Femur (tissue), 1 donor: ENCODE measurements at regions not wholly inside any gene's neighbourhood (a gene's known extent, or its start where the extent isn't known, plus 50 kb on each side); places are given as distances from the start of the nearest gene placed in this dataset.
"Not testable (repeated sequence)": the region's sequence is repeated elsewhere in the genome, so short reads cannot be mapped to it uniquely, and the experiment has no call there.

Experiments used
- DNase-seq: peaks from one replicate; pipeline ENCODE4 v3.0.0-alpha.2; 2017

DNA sequence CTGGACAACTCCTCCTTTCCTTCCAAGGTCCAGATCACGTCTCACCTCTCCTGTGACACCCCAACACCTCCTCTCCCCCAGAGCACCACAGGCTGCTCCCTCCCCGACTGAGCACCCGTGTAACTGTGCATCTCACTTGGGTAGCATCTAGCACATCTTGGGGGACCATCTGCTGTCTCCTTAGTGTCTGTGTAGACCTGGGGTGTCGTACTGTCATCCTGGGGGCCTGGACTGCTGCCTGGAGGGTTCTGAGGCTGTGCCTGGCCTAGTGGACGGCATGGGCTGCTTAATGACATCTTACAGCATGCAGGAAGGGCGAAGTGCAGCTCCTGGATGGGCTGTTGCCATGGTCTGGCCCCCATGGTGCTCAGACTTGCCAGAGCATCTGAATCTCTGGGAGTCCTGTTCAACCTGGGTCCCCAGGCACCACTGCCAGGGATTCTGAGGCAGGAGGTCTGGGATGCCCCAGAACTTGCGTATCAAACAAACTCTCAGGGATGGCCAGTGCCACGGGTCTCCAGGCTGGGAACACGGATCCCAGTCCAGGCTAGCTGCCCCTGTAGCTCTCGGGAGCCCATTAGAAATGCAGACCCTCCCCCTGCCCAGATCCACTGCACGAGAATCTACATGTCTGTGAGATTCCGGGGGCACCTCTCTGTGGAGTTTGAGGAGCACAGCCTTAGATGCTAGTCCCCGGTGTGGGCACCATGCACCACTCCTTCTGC is 194.4 kb upstream of the ZNF469 start:
- DNase-seq, result not testable (repeated sequence)

DNA sequence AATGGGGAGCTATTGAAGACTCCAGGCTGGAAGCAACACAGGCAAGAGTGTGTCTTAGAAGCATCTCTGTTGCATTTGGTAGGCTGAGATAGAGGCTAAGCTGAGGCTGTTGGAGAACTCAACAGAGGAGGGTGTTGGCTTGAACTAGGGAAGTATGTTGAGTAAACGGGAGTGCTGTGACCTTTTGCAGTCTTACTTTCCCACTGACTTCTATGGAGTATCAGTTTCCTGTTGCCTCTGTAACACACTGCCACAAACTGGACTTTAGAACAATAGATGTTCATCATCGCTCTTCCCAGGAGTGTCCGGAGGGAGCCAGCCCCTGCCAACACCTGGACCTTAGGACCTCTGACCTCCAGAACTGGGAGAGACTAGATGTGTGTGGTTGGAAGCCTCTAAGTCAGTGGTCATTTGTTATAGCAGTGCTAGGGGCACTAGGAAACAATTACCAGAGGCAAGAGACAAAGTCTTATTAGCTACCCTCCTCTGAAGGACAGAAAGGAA is 192.1 kb upstream of the ZNF469 start:
- not testable (repeated sequence) for DNase-seq

DNA sequence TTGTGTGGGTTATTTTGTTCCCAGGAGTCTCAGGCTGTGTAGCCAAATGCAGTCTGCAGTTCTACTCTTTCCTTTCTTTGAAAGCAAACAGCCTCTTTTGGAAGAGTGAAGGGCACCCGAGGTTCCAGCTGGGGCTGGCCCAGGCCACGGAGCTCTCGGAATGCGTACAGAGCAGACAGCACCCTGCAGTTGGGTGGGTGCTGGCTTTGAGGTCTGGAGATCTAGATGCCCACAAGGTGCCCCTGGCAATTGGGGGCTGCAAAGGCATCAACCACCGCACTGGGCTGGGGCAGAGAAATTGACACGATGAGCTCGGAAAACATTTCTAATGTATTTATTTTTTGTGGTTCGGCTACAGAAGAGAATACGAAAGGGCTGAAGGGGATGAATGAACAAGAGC is 191.6 kb upstream of the ZNF469 start:
- not testable (repeated sequence) for DNase-seq

DNA sequence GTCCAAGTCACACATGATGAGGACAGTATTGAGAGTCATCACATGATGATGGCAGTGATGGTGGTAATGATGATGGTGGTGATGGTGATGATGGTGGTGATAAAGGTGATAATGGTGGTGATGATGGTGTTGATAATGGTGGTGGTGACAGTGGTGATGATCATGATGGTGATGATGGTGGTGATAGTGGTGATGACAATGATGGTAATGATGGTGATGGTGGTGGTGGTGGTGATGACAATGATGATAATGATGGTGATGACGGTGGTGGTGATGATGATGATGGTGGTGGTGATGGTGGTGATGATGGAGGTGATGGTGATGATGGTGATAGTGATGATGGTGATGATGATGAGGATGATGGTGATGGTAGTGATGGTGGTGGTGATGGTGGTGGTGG is 190.2 kb upstream of the ZNF469 start:
- no peak for DNase-seq

DNA sequence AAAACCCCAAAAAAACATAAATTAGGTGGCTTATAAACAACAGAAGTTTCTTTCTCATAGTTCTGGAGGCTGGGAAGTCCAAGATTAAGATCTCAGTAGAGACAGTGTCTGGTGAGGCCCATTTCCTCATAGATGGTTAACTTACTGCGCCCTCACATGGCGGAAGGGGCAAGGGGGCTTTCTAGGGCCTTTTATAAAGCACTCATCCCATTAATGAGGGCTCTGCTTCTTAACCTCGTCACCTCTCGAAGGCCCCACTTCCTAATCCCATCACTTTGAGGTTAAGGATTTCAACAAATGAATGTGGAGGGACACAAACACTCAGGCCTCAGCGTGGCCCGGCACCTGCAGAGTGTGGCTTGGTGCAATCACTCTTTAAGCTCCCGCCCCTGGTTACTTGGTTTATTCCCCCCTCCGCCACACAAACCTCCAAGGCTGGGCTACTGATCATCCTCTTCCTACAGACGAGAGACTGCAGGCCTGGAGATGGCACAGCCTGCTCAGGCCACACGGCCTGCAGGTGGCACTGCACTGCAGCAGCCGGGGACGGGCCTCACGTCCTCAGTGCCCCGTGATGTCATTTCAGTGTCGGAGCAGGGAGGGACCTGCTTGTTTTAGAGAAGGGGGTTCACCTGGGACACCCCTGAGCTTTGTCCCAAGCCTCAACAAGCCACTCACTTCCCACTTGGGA is 188.9 kb upstream of the ZNF469 start:
- peak; percentile 81 for DNase-seq

DNA sequence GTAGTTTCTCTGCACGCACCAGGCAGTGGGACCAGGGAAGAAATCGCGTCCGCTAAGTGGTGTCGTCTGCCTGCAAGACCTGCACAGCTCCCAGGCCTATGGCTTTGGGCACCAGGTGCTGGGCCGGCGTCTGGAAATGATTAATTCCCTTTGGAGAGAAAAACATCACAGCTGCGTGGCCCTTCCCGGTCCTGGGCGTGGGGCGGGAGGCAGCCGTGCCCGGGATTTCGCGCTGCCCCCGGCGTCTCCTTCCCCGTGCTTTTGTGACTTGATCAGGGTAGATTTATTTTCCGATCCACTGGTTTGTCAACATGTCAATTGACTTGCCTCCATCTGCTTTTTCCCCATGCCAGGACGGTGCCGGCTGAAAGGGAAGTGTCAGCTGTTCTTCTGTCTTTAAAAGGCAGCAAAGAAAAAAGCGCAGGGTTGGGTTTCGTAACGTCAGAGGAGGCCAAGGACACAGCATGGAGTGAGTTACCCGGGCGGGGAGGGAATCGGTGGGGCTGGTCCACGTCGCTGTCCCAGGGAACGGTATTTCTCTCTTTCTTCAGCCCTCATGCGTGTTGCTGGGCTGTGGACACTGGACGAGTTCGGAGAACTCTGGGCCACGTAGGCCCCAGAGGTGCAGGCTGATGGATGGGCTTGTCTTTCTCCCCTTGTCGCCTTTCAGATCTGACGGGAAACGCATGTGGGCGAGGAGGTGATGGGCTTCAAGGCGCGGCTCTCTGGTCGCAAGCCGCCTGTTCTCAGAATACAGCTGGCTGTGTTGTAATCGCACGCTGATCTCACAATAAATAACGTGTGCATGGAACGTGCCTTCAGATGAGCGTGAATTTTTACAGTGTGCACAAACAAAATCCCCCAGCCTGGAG is 188.1 kb upstream of the ZNF469 start:
- peak; percentile 69 for DNase-seq

DNA sequence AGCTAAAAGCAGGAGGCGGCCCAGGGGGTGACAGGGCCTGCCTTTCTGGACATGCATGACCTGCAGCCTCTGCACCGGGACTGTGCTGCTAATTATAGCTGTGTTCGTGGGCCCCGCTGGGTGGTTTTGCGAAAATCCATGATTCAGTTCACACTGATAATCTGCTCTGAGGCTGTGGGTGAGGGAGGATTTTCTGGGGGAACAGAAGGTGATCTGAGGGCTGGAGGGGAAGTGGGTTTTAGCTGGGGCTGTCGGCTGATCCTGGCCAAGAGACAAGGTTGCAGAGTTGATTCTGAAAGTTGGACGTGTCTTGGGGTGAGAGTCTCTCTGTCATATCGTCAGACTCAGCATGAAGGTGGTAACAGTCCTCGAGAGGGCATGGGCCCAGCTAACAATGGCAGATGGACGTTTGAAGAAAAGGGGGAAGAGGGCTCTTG is 187.5 kb upstream of the ZNF469 start:
- no peak for DNase-seq

DNA sequence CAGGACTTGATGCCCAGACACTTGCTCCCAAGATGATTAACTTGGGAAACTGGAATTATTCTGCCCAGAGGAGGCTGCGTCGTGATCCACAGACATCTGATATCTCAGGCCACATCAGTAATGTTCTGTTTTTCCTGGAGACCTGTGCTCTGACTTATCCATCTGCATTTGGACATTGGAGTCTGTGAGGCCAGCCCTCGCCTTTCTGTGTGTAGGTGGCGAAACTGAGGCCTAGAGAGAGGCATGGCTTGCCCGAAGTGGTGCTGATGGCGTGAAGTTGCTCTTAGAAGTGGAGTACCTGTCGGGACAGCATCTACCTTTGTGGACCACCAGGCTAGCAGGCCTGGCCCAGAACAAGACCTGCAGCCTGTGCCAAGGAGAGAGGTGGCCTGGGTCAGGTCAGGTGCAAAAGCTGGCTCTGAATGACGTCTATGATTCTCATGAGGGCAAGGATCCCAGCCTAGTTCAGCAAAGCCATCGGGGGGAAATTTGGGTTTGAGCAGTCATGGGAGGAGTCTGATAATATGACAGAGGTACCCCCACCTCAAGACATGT is 186.8 kb upstream of the ZNF469 start:
- DNase-seq, result no peak

DNA sequence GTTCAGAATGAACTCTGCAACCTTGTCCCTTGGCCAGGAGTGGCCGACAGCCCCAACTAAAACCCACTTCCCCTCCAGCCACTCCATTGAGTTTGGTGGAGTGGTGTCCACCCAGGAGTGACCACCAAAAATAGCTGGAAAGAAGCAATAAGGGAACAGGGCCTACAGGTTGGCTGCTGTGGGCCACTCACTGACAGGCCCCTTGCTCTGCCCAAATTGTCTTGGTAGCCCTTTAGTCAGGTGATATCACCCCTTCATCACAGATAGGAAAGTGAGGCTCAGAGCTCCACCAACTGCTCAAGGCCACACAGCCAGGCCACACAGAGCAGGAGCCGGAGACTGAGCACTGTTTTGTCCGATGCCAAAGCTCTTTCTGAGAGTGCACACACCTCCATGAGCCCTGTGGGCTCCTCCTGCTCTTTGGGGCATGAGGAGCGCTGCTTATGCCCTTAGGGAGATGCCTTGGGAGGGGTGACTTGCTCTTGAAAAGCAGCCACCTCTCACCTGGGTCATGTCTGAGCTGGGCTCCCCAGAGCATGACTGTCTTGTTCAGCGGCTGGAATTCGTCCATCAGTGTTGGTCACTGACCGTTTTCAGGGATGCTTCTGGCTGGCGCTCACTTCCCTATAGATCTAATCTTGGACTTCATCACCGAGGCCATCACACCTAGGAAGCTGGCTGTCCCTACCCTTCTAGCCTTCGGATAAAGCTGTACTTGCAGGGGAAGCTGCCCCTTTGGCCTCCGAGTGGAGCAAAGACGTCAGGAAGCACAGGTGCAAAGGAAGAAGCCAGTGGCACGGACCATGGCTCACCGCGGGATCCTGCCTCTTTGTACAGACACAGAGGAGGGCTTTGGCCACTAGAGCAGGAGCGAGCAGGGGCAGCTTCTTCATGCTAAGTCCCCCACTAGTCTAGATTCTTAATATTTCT is 186.0 kb upstream of the ZNF469 start:
- DNase-seq, result no peak

DNA sequence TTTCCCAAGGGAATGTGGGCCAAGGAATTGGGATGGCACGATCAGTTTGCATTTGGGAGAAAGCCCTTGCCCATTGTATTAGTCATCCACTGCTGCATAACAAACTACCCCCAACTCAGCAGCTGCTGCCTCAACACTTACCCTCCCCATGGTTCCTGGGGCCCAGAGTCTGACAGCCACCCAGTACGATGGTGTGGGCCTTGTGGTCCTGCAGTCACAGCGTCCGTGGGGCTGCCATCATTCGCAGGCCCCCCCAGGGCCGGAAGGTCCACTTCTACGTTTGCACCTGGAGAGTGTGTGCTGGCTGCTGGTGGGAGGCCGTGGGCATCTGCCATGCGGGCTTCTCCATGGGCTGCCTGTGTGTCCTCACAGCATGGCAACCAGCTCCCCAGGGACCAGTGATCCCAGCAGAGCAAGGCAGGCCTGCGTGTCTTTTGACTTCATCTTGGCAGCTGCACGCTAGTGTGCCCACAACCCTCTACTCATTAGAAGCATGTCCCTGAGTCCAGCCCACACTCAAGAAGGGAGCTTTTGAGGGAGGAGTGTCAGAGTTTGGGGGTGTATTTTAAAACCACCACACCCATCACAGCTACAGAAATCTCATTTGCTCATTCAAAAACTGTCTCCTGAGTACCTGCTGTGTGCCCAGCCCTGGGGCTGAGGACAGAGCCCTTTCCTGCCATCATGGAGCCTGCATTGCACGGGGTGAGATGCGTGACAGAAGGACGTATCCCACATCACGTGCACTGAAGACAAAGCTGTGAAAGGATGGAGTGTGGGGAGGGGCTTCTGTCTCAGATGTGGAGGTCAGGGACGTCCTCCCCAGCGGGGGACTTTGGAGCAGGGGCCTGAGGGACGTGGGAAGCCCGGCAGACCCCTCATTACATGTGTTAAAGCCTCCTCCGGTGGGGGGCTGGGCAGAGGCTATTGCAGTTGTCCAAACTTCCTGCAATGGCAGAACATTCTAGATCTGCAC is 185.0 kb upstream of the ZNF469 start:
- no peak for DNase-seq

DNA sequence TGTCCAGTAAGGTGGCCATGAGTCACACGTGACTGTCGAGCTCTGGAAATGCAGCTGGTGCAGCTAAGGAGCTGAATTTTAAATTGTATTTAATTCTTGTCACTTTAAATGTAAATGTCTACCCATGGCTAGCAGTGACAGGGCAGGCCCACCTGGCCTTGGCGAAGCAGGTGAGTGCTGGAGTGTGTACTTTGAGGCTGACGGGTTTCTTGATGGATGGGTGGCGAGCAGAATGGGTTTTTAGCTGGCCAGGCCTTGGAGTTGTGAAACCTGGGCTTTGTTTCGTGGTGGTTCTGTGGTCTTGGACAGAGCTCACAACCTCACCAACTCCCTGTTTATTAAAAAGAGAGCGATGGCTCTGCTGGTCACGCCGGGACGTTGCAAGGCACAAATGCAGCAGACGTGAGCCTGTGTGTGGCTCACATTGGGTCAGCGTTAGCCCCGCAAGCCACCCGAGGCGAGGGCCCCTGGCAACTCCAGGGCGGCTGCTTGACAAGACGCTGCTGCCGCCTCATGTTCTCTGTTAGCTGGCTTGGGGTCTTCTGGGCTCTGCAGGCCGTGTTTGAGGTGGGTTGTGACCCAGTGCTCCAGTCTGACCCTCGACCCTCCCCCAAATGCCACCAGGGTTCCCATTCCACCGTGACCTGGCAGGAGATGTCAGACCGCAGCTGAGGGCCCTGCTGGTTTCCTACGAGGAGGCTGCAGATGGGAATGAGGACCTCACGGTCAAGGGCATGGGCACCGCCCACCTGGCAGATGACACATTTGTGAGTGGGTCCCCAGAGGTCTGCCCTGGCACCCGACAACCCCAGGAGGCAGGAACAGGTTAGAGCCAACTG is 184.1 kb upstream of the ZNF469 start:
- not testable (repeated sequence) for DNase-seq

DNA sequence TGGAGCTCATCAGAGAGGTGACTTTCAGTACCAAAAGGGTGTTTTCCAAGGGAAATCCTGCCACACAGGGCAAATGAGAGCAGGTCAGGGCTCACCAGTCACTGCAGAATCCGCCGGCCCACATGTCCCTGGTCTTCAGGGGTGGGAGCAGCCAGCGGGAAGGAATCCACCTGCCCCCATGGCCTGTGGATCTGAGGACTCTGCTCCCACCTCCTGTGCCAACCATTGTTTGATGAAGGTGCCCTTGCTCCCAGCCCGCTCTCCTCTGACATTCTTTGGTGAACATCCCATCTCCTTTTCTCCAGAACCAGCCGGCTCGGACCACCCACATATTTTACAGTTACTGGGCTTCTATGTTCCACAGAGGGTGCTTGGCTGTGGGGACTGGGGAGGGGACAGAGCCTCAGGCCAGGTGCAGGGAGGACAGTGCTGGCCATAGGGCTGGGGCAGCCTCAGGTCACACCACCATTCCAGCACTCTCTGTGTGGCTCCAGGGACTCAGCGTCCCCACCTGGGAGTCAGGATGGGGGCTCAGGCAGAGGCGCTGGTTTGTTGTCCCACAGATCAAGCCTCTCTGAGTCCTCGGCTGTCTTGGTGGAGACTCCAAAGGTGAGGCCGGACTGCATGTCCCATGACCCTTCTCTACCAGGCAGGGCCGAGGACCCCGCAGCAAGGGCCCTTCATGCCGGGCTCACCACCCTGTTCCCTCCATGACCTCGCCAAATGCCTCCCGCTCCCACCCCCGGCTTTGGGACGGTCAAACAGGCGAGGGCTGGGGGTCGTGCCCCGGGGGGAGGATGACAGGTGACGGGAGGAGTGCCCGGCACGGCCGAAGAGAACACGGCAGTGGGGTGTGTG is 183.2 kb upstream of the ZNF469 start:
- DNase-seq, result not testable (repeated sequence)

DNA sequence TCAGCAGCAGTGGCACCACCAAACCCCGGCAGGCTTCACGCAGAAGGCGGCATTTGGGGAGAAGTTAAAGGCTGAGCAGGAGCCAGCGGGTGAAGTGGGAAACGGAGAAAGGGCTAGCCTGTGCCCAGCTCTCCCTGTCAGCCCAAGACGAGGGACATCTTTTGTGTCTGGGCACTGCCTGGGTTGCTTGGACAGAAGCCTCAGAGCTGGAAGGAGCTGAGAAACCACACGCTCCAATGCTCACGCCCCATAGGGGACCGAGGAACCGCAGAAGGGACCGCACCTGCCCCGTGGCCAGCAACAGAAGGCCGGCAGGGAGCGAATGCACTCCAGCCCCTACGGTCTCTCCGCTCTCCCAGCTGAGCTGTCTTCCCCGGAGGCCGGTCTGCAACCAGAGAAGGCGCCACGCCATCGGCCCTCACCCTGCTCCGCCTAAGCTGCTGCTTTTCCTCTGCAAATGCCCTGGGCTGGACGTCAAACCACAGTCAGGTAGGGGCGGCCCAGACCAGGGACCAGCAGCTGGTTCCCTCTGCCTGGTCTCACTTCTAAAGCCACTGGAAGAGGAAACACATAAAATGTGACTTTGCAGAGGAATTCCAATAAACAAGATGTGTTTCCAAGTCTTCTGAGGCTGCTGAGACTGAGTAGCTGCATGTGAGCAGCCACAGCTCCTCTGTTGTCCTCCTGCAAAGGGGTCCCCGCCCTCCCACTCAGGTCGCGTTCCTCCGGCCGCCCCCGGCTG is 182.4 kb upstream of the ZNF469 start:
- peak; percentile 27 for DNase-seq

DNA sequence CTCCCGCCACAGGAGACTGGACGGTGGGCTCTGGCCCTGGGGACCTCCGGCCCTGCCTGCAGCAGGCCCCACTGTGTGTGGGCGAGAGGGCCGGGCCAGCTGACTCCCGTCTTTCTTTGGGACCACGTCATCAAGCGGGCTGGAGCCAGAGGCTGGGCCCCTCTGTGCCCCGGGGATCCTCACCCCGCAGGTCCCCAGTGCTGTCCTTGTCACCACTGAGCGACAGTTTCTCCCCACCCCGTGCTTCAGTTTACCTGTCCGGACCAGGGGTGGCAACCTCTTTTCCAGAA is 181.9 kb upstream of the ZNF469 start:
- no peak for DNase-seq

DNA sequence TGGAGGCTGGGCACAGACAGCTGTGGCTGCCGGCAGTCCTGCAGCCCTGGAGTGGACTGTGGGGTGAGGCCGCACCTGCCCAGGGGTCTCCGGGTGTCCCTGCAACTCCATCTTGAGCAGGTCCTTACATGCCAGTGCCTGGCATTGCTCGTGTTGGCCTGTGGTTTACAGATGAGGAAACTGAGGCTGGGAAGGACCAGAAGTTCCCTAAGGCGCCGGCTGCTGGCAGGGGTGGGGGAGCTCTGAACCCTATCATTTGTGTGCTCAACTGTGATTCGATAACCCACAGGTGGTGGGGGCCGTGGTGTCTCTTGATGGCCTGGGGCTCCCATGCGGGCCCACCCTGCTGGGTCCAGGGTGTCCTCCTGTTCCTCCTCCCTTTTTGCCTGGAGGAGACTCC is 181.1 kb upstream of the ZNF469 start:
- not testable (repeated sequence) for DNase-seq

DNA sequence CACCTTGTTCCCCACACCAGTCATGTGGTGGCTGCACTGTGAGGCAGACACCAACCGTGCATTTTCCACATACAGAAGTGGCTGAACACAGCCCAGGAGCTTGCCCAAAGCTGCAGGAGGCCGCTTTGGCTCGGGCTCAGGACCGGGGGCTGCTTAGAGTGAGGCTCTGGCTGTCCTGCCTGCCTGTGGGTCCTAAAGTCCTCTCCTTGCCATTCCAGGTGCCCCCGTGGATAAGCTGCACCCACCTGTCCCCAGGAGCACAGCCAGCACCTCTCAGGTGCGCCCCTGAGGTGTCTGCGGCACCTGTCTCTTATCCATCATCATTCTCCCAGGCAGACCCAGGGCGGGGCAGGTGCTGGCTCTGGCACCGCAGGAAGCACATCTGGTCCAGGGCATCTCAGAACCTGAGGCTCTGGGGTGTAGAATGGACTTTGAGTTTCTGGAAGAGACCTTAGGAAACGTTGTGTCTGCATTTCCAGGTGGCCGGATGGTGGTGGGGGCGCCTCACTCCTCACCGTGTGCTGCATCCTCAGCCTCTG is 180.5 kb upstream of the ZNF469 start:
- no peak for DNase-seq

DNA sequence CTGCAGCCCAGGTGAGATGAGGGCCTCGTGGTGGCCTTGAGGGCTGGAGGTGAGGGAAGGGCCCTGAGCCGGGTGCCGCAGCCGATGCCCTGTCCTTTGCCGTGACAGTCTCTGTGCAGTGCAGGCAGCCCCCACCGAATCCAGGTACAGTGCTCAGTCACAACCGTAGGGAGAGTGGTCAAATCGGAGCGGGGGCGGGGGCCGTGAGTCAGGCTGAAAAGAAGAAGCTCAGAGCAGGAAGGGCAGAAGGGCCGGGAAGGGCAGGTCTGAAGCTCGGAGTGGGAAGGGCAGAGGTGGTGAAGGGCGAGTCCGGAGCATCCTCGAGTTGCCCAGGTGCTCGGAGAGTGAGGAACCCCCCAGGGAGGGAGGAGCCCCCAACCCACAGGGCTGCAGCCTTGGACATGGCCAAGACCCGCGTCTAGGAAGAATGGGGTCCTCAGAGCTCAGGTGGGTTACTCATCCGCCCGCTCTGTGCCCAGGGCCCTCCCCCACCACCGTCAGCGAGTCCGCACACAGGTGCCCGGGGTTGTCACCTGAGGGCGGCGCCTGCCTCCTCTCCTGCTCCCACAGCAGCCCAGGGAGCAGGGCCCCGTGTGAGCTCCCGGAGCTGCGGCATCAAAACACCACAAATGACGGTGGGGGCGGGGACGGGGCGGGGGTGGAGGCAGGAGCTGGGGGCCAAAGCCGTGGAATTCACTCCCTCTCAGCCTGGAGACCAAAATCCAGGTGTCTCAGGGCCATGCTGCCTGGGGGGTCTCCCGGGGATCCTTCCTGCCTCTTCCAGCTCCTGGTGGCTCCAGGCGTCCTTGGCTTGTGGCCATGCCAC is 179.7 kb upstream of the ZNF469 start:
- DNase-seq, result not testable (repeated sequence)
